Pancreas (tissue), 10 donors: ENCODE measurements at regions not wholly inside any gene's neighbourhood (a gene's known extent, or its start where the extent isn't known, plus 50 kb on each side); places are given as distances from the start of the nearest gene placed in this dataset.

Source experiments
- ATAC-seq, 4 donors: fragments of 200-7000 bp; cut with Tn5 transposase; one replicate each; pipeline versions ENCODE4 v1.8.0 to v1.9.1; 2020; ENCODE audit warnings: mild to moderate bottlenecking in 4 of 4, moderate library complexity in 4 of 4
- DNase-seq, 6 donors: peaks; one replicate each; pipeline ENCODE4 v3.0.0-alpha.2; 2020
- FAIRE-seq: peaks from 2 replicates; lab custom pipeline; 2012; peaks lifted over from hg19 to GRCh38; lab: Jason Lieb, UNC
- H3K27ac ChIP-seq, 4 donors: fragments of 200-600 bp; sonication (generic); 1 replicate in 3 of 4; 2 replicates in 1 of 4; pipeline versions ENCODE4 v1.5.0 to v1.8.0; 2020
- H3K27me3 ChIP-seq, 4 donors: fragments of 200-600 bp; one replicate each; pipeline ENCODE4 v1.8.0; 2021
- H3K36me3 ChIP-seq, 3 donors: fragments of 200-600 bp; sonication (generic) in 1 of 3; one replicate each; pipeline versions ENCODE4 v1.5.0 to v1.8.0; 2020 to 2021
- H3K4me1 ChIP-seq, 3 donors: fragments of 200-600 bp; one replicate each; pipeline ENCODE4 v1.8.0; 2021
- H3K4me3 ChIP-seq, 4 donors: fragments of 200-600 bp; sonication (generic) in 2 of 4; one replicate each; pipeline versions ENCODE4 v1.5.0 to v1.8.0; 2020 to 2021
- H3K9me3 ChIP-seq, 4 donors: fragments of 200-600 bp; one replicate each; pipeline ENCODE4 v1.8.0; 2021
- CTCF ChIP-seq, 4 donors: fragments of 200-600 bp; sonication (generic) in 3 of 4; IDR thresholded peaks; one replicate each; pipeline versions ENCODE4 v1.5.0 to v1.8.0; 2021; ENCODE audit warnings: antibody characterized with exemption in 4 of 4
- WGBS, 2 donors: extraction: QIAGEN DNeasy Blood & Tissue Kit; methylation state at CpG; one replicate each; pipeline ENCODE4 v1.1.7; 2013; 5-methylcytosine and 5-hydroxymethylcytosine counted together
- intact Hi-C, 3 donors: fragments of 100-400 bp; cut with DNase I; formaldehyde crosslinking; loops; one replicate each; pipeline versions ENCODE4 v1.11.1 to v1.14.2; 2022
- donor health status: healthy with polysubstance abuse.
- donor health status: DM: no; HTN: no; CAD: no; lungs with moderate emphysema.
- donor health status: DM: no; HTN: no; CAD: no.
- donor health status: control.
- donor health status: control.
- donor health status: Bipolar disorder and iron deficiency.
- donor health status: DM: yes; HTN: yes; CAD: no.
- donor health status: DM: no; HTN: no; CAD: no.
- donor health status: DM: no; HTN: no; CAD: no.
- donor health status: DM: yes; HTN: yes; CAD: no.

- H3K27ac ChIP-seq = no peak overlapping the region
- H3K36me3 ChIP-seq = no peaks in the 10 kb centered on the region
- WGBS, 2 donors = 70 to 73% methylated on average over 8 of the region's 8 CpGs
- DNase-seq (peak in 1 of 6 donors; percentile 25), FAIRE-seq (no peak), ATAC-seq (peak in 3 of 4 donors; percentile 57 to 90 (median 87))
- TF ChIP-seq CTCF (IDR thresholded peaks at IDR 0.05) = no peak
- no peaks in the 10 kb centered on the region for H3K27me3 ChIP-seq
- intact Hi-C loops = no loop called here
- H3K9me3 ChIP-seq = no peaks in the 10 kb centered on the region
- H3K4me1 ChIP-seq = no peaks in the 10 kb centered on the region
- no peak overlapping the region for H3K4me3 ChIP-seq
Observed at GRCh38 chr10:118968060-118968459, 61.5 kb upstream of the NANOS1 start.

DNA sequence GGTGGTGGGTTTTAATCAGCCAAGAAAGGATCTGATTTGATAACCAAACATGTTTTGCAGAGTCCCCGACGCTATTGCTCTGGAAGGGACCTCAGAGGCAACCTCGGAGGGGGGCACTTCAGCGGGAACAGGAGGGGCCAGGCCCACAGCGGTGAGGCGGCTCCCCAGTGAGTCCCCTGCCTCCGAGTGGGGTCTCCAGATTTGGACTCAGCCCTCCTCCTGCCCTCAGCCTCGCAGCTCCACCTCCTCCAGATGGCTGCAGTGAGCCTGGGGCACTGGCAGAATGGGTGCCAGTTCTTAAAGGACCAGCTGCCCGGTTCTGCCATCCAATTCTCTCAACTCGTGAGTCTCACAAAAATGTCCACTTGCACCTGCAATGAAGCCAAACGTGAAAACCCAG lies 61.0 kb upstream of the NANOS1 start:
- intact Hi-C loops = no loop called here
- Histone ChIP-seq H3K9me3 (no peaks in the 10 kb centered on the region), H3K4me1 (no peaks in the 10 kb centered on the region), H3K27me3 (no peaks in the 10 kb centered on the region), H3K27ac (no peak overlapping the region), H3K36me3 (no peaks in the 10 kb centered on the region), H3K4me3 (no peak overlapping the region)
- DNase-seq (no peak), ATAC-seq (peak in 2 of 4 donors; percentile 14 to 43), FAIRE-seq (no peak)
- TF ChIP-seq CTCF (IDR thresholded peaks at IDR 0.05) = no peak
- WGBS, 2 donors = 69 to 71% methylated on average over 11 of the region's 11 CpGs

DNA sequence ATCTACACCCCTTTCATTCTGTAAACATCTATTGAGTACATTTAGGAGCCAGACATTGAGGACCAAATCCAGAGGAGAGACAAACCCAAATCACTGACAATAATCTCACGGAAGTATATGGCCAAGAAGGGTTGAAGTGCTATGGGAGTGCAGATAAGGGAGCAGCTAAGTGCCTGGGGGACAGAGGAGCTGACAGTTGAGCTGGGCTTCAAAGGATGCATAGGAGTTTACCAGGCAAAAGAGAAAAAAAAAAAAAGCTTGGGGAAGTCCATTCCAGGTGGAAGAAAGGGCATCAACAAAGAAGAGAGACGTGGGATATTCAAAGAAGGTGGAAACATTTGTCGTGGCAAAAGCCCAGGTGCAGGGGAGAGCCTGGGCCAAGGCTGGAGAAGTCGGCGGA lies 60.5 kb upstream of the NANOS1 start:
- Histone ChIP-seq H3K9me3 (no peaks in the 10 kb centered on the region), H3K27ac (no peak overlapping the region), H3K4me1 (no peaks in the 10 kb centered on the region), H3K4me3 (no peak overlapping the region), H3K27me3 (no peaks in the 10 kb centered on the region), H3K36me3 (no peaks in the 10 kb centered on the region)
- no peak for FAIRE-seq
- intact Hi-C loops = no loop called here
- ATAC-seq = no peak
- TF ChIP-seq CTCF (IDR thresholded peaks at IDR 0.05) = no peak
- DNase-seq = no peak
- WGBS, 2 donors = 64 to 75% methylated on average over 5 of the region's 5 CpGs

GRCh38 chr10:118970770-118971169 lies 58.7 kb upstream of the NANOS1 start:
- Histone ChIP-seq H3K4me1 (no peaks in the 10 kb centered on the region), H3K27ac (no peak overlapping the region), H3K9me3 (no peaks in the 10 kb centered on the region), H3K4me3 (no peak overlapping the region), H3K36me3 (no peaks in the 10 kb centered on the region), H3K27me3 (no peaks in the 10 kb centered on the region)
- intact Hi-C loops = no loop called here
- TF ChIP-seq CTCF (IDR thresholded peaks at IDR 0.05) = no peak
- no peak for FAIRE-seq
- 58 to 61% methylated on average over 5 of the region's 5 CpGs for WGBS, 2 donors
- no peak for ATAC-seq
- DNase-seq = no peak

- no peak for TF ChIP-seq CTCF (IDR thresholded peaks at IDR 0.05)
- DNase-seq (no peak), FAIRE-seq (no peak), ATAC-seq (no peak)
- intact Hi-C loops = no loop called here
- Histone ChIP-seq H3K27me3 (no peaks in the 10 kb centered on the region), H3K27ac (no peak overlapping the region), H3K4me3 (no peak overlapping the region), H3K4me1 (no peaks in the 10 kb centered on the region), H3K9me3 (no peaks in the 10 kb centered on the region), H3K36me3 (no peaks in the 10 kb centered on the region)
- 70 to 77% methylated on average over 7 of the region's 7 CpGs for WGBS, 2 donors
Observed at GRCh38 chr10:118971187-118971586, 58.3 kb upstream of the NANOS1 start.
